Suprapubic skin (tissue), 3 donors: ENCODE measurements at regions not wholly inside any gene's neighbourhood (a gene's known extent, or its start where the extent isn't known, plus 50 kb on each side); places are given as distances from the start of the nearest gene placed in this dataset.

Source experiments
- POLR2AphosphoS5 ChIP-seq, 3 donors: sonication (generic); formaldehyde crosslinking; IDR thresholded peaks; one replicate each; pipeline ENCODE4 v1.6.1; 2017; ENCODE audit warnings: antibody characterized with exemption in 3 of 3
- TF ChIP-seq, protein P1 (sequence below), 2 donors: fragments of 200-600 bp in 1 of 2; fragments of 450-650 bp in 1 of 2; sonication (generic) in 1 of 2; IDR thresholded peaks; one replicate each; pipeline ENCODE4 v1.5.1; 2016 to 2019; ENCODE audit warnings: antibody characterized with exemption in 2 of 2, mild to moderate bottlenecking in 1 of 2, moderate library complexity in 1 of 2

DNA sequence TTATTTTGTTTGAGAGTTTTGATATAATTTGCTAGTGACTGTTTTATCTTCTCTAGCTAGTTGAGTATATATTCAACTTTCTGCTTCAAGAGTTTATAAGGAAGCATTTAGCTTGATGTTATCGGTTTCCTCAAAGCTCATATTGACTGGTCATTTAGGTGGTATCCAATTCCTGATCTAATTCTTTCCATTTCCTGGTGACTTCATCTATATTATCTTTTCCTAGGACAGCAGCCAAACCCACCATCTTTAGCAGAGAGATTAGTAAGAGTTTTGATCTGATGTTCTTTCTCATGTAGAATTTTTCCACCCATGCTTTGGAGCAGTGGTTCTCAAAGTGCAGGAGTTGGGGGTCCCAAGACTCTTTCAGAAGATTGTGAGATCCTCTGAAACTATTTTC lies 148.6 kb upstream of the STT3B start:
- TF ChIP-seq, protein P1, sequence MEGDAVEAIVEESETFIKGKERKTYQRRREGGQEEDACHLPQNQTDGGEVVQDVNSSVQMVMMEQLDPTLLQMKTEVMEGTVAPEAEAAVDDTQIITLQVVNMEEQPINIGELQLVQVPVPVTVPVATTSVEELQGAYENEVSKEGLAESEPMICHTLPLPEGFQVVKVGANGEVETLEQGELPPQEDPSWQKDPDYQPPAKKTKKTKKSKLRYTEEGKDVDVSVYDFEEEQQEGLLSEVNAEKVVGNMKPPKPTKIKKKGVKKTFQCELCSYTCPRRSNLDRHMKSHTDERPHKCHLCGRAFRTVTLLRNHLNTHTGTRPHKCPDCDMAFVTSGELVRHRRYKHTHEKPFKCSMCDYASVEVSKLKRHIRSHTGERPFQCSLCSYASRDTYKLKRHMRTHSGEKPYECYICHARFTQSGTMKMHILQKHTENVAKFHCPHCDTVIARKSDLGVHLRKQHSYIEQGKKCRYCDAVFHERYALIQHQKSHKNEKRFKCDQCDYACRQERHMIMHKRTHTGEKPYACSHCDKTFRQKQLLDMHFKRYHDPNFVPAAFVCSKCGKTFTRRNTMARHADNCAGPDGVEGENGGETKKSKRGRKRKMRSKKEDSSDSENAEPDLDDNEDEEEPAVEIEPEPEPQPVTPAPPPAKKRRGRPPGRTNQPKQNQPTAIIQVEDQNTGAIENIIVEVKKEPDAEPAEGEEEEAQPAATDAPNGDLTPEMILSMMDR (IDR thresholded peaks at IDR 0.05), result no peak
- no peak for TF ChIP-seq POLR2AphosphoS5 (IDR thresholded peaks at IDR 0.05)
